Left lung (tissue), 4 donors: ENCODE measurements at regions not wholly inside any gene's neighbourhood (a gene's known extent, or its start where the extent isn't known, plus 50 kb on each side); places are given as distances from the start of the nearest gene placed in this dataset.
A peak's percentile ranks its signal among the peaks of the same experiment; 100 is the strongest.

Experiments used
- ATAC-seq: fragments of 200-7000 bp; cut with Tn5 transposase; one replicate; pipeline ENCODE4 v1.9.1; 2020; ENCODE audit warnings: moderate library complexity
- DNase-seq, 4 donors: peaks; one replicate each; pipeline ENCODE4 v3.0.0-alpha.2; 2013 to 2020
- H3K27ac ChIP-seq, 2 donors: fragments of 200-600 bp; sonication (generic) in 1 of 2; one replicate each; pipeline versions ENCODE4 v1.5.0 to v1.8.0; 2020 to 2021
- H3K27me3 ChIP-seq, 2 donors: fragments of 200-600 bp; sonication (generic) in 1 of 2; one replicate each; pipeline versions ENCODE4 v1.5.0 to v1.8.0; 2020 to 2021
- H3K36me3 ChIP-seq, 2 donors: fragments of 200-600 bp; sonication (generic) in 1 of 2; one replicate each; pipeline versions ENCODE4 v1.5.0 to v1.8.0; 2020 to 2021
- H3K4me1 ChIP-seq, 2 donors: fragments of 200-600 bp; one replicate each; pipeline ENCODE4 v1.8.0; 2021
- H3K4me3 ChIP-seq, 2 donors: fragments of 200-600 bp; sonication (generic) in 1 of 2; one replicate each; pipeline versions ENCODE4 v1.5.0 to v1.8.0; 2020 to 2021; ENCODE audit warnings: mild to moderate bottlenecking in 1 of 2
- H3K9me3 ChIP-seq, 2 donors: fragments of 200-600 bp; sonication (generic) in 1 of 2; one replicate each; pipeline versions ENCODE4 v1.5.0 to v1.8.0; 2020 to 2021
- CTCF ChIP-seq, 2 donors: fragments of 200-600 bp; sonication (generic) in 1 of 2; IDR thresholded peaks; one replicate each; pipeline versions ENCODE4 v1.5.0 to v1.8.0; 2021; ENCODE audit warnings: antibody characterized with exemption in 2 of 2
- intact Hi-C, 2 donors: fragments of 100-400 bp; cut with DNase I; formaldehyde crosslinking; loops; one replicate each; pipeline versions ENCODE4 v1.11.2 to v1.14.2; 2022
- donor health status: DM: no; HTN: yes; CAD: no.
- donor health status: DM: no; HTN: no; CAD: no.

DNA sequence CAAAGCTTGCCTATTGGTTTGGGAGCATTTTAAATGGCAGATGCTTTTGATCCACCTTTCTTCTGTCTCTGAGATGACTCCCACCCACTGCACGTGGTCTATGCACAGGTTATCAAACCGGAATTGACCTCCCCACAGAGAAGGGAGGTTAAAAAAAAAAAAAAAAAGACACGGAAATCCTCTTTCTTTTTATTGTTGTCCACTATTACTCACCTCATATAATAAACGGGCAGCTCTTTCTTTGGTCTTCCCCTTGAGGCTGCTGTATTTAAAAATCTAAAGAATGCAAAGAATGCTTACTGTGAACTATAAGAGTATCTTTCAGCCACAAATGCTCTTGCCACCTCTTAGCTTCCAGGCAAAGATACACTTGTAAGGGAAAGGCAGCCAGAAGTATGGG, 329.7 kb downstream of the NDFIP2 start:
- ATAC-seq (peak; percentile 80), DNase-seq (no peak)
- Histone ChIP-seq H3K27me3 (no peaks in the 10 kb centered on the region), H3K27ac (no peak overlapping the region), H3K4me3 (no peak overlapping the region), H3K4me1 (peaks cover 0 to 4% of the 10 kb centered on the region in 2 donors), H3K9me3 (no peaks in the 10 kb centered on the region), H3K36me3 (no peaks in the 10 kb centered on the region)
- TF ChIP-seq CTCF (IDR thresholded peaks at IDR 0.05), result no peak
- intact Hi-C loops, result no loop called here

DNA sequence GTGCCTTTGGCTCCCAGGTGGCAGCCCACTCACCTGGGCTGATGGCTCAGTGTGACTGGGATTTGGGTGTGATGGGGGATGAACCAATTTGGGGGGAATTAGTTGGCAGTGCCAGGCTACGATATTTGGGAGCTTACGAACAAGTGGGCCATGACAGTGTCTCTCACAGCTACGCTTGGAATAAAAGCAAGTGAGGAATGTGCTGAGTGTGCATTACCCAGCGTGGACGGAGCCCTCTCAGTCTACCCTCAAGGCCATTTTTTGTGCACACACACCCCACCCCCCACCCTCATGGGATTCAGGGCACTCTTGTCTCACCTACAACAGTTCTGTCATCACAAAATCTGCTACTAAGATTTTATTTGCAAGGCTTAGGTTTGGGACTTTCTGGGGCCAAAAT, 329.1 kb downstream of the NDFIP2 start:
- ATAC-seq (no peak), DNase-seq (no peak)
- no peak for TF ChIP-seq CTCF (IDR thresholded peaks at IDR 0.05)
- Histone ChIP-seq H3K27me3 (no peaks in the 10 kb centered on the region), H3K27ac (no peak overlapping the region), H3K36me3 (no peaks in the 10 kb centered on the region), H3K4me1 (peaks cover 0 to 4% of the 10 kb centered on the region in 2 donors), H3K4me3 (no peak overlapping the region), H3K9me3 (no peaks in the 10 kb centered on the region)
- intact Hi-C loops, result no loop called here

DNA sequence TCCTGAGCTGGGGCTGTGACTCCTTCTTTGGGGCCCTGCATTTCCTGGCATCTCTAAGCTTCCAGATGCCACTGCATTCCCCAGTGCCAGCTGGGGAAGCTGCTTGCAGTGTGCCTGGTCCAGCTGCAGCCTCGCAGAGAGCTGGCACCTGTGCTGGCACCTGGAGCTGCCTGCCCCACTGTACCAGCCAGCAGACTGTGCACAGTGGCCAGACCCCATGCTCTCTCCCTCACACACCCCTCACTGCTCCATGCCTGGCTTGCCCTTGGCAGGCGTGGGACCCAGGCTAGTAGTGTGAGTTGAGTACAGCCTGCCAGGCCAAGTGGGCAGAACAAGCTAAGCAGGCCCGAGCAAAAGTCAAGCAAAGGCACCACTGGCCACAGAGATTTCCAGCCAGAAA, 327.5 kb downstream of the NDFIP2 start:
- DNase-seq (peak in 1 of 4 donors; percentile 26), ATAC-seq (no peak)
- Histone ChIP-seq H3K27me3 (no peaks in the 10 kb centered on the region), H3K4me1 (peaks cover 0 to 12% of the 10 kb centered on the region in 2 donors), H3K36me3 (no peaks in the 10 kb centered on the region), H3K4me3 (no peak overlapping the region), H3K9me3 (no peaks in the 10 kb centered on the region), H3K27ac (no peak overlapping the region)
- intact Hi-C loops, result no loop called here
- TF ChIP-seq CTCF (IDR thresholded peaks at IDR 0.05), result no peak

GRCh38 chr13:79807554-79807953, 326.6 kb downstream of the NDFIP2 start:
- Histone ChIP-seq H3K4me1 (peaks cover 0 to 21% of the 10 kb centered on the region in 2 donors), H3K27me3 (no peaks in the 10 kb centered on the region), H3K9me3 (no peaks in the 10 kb centered on the region), H3K36me3 (no peaks in the 10 kb centered on the region), H3K4me3 (no peak overlapping the region), H3K27ac (no peak overlapping the region)
- no peak for TF ChIP-seq CTCF (IDR thresholded peaks at IDR 0.05)
- ATAC-seq (no peak), DNase-seq (peak in 1 of 4 donors; percentile 43)
- intact Hi-C loops, result no loop called here

DNA sequence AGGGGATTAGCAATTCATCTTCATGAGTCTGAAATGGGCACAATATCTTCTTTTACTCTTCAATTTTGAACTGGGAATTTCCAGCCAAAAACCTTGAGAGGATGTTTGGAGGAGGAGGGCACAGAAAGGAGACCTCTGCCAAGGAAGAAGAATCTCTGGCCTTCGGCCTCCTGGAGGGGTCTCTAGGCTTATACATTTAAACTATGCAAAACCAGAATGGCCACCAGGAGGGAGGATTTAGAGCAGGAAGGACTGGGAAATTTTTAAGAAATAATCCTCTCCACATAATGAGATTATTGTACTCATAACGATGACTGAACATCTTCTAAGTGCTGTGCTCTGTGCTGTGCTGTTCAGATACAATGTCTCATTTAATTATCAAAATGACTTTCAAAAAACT, 325.9 kb downstream of the NDFIP2 start:
- H3K4me1 ChIP-seq, result peaks cover 0 to 19% of the 10 kb centered on the region in 2 donors
- H3K36me3 ChIP-seq, result no peaks in the 10 kb centered on the region
- no peak for TF ChIP-seq CTCF (IDR thresholded peaks at IDR 0.05)
- H3K4me3 ChIP-seq, result no peak overlapping the region
- DNase-seq, result no peak
- no peak for ATAC-seq
- no peaks in the 10 kb centered on the region for H3K9me3 ChIP-seq
- intact Hi-C loops, result no loop called here
- no peak overlapping the region for H3K27ac ChIP-seq
- H3K27me3 ChIP-seq, result no peaks in the 10 kb centered on the region
